ENCODE measurements at regions not wholly inside any gene's neighbourhood (a gene's known extent, or its start where the extent isn't known, plus 50 kb on each side); places are given as distances from the start of the nearest gene placed in this dataset.

DNA sequence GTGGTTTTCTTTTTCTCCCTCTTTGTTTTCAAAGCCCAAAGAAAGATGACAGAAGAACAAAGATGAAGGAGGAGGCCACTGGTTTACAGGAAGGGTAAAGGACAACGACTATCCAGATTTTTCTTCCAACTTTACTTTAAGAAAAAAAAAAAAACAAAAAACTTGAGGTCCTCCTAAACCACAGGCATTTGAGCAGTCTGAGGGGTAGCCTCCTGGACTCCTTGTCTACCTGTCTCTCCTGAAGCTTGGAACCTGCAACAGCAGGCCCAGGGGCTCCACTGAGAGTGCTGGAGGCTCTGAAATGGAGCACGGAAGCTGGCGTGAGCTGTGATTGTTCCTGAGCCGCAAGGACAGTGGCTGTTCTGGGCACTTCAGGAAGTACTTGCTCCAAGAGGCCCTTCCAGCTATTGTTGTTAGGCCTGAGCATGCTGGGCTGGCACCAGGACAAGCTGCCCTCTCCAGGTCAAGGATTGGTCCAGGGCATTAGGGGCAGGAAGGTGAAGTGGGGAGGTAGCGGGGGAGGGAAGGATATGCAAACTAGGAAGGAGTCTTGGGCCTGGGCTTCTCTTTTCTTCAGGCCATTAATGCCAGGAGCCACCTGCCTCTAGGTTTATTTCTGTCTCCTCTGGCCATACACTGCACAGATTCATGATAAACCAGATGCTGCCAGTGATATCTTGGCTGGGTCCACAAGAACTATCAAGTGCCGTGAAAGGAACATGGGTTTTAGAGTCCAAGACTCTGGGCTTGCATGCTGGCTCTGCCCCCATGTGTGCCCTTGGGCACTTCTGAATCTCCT, 147.3 kb downstream of the CCDC34 start:
- TF ChIP-seq TARDBP (IDR thresholded peaks at IDR 0.05) (no peak), SP1 (IDR thresholded peaks at IDR 0.05) (no peak), HDGF (IDR thresholded peaks at IDR 0.05; ENCODE audit: borderline replicate concordance) (no peak), ZNF384 (IDR thresholded peaks at IDR 0.05) (no peak), ARNT (IDR thresholded peaks at IDR 0.05) (no peak), ELF4 (IDR thresholded peaks at IDR 0.05) (no peak), FOXK2 (IDR thresholded peaks at IDR 0.05) (no peak), L3MBTL2 (conservative IDR thresholded peaks at IDR 0.05) (no peak)
- TF ChIP-seq, protein P1, sequence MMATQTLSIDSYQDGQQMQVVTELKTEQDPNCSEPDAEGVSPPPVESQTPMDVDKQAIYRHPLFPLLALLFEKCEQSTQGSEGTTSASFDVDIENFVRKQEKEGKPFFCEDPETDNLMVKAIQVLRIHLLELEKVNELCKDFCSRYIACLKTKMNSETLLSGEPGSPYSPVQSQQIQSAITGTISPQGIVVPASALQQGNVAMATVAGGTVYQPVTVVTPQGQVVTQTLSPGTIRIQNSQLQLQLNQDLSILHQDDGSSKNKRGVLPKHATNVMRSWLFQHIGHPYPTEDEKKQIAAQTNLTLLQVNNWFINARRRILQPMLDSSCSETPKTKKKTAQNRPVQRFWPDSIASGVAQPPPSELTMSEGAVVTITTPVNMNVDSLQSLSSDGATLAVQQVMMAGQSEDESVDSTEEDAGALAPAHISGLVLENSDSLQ (IDR thresholded peaks at IDR 0.05): no peak
